Kidney epithelial cell (primary cell): ENCODE measurements at regions not wholly inside any gene's neighbourhood (a gene's known extent, or its start where the extent isn't known, plus 50 kb on each side); places are given as distances from the start of the nearest gene placed in this dataset.

Experiments used
- DNase-seq: peaks from one replicate; pipeline ENCODE4 v3.0.0-alpha.2; 2010; ENCODE audit warnings: low read depth
- H3K27me3 ChIP-seq: 2 replicates; pipeline ENCODE4 v1.6.0; 2011; ENCODE audit warnings: low read length; ENCODE audit not compliant: control insufficient read depth, insufficient read depth
- H3K36me3 ChIP-seq: 2 replicates; pipeline ENCODE4 v1.5.1; 2011; ENCODE audit warnings: low read length; ENCODE audit not compliant: control insufficient read depth, insufficient read depth
- H3K4me3 ChIP-seq: 2 replicates; pipeline ENCODE4 v1.5.1; 2011; ENCODE audit warnings: low read depth, mild to moderate bottlenecking, control low read depth, low read length
- TF ChIP-seq, protein P1 (sequence below): IDR thresholded peaks from 2 replicates; pipeline ENCODE4 v1.5.1; 2011; ENCODE audit warnings: mild to moderate bottlenecking, moderate library complexity, low read length, control low read depth, inconsistent platforms; ENCODE audit not compliant: insufficient read depth, poor library complexity, severe bottlenecking

DNA sequence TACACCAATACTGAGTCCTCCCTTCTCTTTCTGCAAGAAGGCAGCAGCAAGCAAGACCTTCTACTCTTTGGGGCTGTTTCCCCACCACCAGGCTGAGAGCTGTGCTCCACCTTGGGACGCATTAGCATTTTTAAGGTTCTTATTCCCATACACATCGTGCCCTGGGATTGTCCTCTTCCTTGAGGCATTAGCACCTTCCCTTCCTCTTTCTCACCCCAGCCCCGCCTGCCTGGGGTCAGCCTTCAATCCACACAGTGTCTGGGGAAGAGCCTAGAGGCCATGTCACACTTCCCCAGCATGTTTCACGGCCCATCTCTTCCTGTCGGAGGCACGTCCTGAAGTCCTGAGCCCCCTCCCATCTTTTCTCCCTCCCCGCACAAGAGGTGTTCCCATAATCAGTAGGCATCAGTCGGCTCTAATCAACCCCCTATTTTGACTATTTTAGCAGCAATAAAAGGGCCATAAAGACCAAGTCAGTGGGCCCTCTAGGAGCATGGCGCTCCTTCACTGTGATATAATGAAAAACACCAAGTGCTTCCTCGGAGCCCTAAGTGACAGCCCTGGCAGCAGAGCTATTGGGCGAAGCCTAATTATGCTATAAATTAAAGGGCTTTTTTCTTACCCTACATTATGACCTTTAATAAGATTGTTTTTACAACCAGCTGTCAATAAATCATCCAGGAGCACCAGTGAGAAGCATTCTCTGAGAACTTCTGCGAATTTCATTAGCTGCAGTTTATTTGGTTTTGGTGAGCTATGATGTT lies 55.0 kb upstream of the PKDCC start:
- H3K27me3 ChIP-seq = peaks cover 4% of the 10 kb centered on the region
- TF ChIP-seq, protein P1, sequence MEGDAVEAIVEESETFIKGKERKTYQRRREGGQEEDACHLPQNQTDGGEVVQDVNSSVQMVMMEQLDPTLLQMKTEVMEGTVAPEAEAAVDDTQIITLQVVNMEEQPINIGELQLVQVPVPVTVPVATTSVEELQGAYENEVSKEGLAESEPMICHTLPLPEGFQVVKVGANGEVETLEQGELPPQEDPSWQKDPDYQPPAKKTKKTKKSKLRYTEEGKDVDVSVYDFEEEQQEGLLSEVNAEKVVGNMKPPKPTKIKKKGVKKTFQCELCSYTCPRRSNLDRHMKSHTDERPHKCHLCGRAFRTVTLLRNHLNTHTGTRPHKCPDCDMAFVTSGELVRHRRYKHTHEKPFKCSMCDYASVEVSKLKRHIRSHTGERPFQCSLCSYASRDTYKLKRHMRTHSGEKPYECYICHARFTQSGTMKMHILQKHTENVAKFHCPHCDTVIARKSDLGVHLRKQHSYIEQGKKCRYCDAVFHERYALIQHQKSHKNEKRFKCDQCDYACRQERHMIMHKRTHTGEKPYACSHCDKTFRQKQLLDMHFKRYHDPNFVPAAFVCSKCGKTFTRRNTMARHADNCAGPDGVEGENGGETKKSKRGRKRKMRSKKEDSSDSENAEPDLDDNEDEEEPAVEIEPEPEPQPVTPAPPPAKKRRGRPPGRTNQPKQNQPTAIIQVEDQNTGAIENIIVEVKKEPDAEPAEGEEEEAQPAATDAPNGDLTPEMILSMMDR = no peak
- H3K4me3 ChIP-seq = no peak overlapping the region
- H3K36me3 ChIP-seq = no peaks in the 10 kb centered on the region
- no peak for DNase-seq

DNA sequence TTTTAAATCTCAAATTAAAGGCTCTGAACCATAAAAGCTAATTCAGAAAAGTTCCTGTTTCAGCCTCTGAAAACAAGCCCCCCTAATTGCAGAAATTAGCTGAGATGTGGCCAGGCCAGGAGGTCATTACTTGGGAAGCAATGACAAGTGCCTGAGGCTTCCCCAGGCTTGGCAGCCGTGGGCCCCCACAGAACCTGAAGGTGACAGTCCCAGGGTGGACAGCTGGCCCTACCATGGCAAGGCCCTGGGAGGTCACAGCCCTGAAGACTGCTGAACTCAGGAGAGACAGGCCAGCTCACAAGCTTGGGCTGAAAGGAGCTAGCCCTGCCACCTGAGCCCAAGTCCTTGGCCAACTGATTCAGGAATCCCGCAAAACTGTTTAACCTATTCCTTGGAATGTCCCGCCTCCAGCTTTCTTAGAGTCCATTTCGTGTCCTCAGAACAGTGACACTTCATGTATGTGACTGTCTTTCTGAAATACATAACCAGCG lies 54.3 kb upstream of the PKDCC start:
- H3K36me3 ChIP-seq = no peaks in the 10 kb centered on the region
- TF ChIP-seq, protein P1 = no peak
- peaks cover 2% of the 10 kb centered on the region for H3K27me3 ChIP-seq
- no peak overlapping the region for H3K4me3 ChIP-seq
- no peak for DNase-seq

DNA sequence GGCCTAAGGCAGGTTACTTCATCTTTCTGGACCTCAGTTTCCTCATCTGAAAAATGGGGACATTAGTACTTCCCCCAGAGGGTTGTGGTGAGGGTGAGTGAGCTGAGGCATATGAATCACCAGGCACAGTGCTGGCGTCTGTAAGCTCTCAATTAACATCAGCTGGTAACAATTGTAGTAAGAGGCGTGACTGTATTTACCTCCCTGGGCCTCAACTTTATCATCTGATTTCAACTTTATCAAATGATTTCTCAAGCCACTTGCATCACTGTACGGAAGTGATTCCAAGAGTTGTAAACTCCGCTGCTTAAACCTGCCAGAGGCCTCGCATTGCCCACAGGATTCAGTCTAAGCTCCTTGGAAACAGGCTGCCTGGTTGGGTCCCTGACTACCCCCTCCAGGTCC lies 53.6 kb upstream of the PKDCC start:
- H3K4me3 ChIP-seq = no peak overlapping the region
- TF ChIP-seq, protein P1 = no peak
- DNase-seq = no peak
- no peaks in the 10 kb centered on the region for H3K36me3 ChIP-seq
- H3K27me3 ChIP-seq = no peaks in the 10 kb centered on the region

DNA sequence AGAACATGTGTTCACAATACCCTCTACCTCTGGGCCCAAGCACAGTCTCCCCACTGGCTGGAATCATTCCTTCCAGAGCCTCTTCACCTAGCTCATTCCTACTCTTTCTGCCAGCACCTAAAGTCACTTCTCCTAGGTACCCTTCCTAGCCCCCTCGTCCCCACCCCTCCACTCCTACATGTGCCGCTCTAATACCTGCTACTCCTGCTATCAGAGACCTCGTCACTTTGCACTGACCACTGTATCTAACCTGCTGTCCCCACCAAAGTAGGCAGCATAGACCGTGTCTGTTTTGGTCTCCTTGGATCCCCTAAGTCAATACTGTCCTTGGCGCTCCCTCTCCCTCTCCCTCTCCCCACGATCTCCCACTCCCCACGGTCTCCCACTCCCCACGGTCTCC lies 53.2 kb upstream of the PKDCC start:
- Histone ChIP-seq H3K4me3 (no peak overlapping the region), H3K36me3 (no peaks in the 10 kb centered on the region), H3K27me3 (no peaks in the 10 kb centered on the region)
- TF ChIP-seq, protein P1 = no peak
- no peak for DNase-seq

DNA sequence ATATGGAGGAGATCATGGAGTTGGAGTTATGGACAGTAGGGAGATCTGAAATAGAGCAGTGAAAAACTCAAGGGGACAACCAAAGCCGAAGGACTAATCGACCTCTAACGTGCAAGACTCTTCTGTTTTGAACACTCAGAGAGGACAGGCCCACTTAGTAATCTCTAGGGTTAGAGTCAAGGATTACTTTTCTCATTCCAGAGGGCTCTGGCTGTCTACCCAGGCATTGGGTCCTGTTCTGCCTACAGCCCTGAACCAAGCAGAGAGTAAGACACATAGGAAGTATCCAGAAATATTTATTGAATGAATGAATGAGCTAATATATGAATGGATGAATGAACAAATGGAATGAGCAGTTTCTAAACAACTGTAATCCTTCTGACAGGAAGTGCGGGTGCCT lies 50.3 kb upstream of the PKDCC start:
- no peak for DNase-seq
- H3K4me3 ChIP-seq = no peak overlapping the region
- no peaks in the 10 kb centered on the region for H3K27me3 ChIP-seq
- no peaks in the 10 kb centered on the region for H3K36me3 ChIP-seq
- TF ChIP-seq, protein P1 = no peak
